Hepatic stellate cell (primary cell): ENCODE measurements at regions not wholly inside any gene's neighbourhood (a gene's known extent, or its start where the extent isn't known, plus 50 kb on each side); places are given as distances from the start of the nearest gene placed in this dataset.

ENCODE experiments used
- DNase-seq: peaks from one replicate; pipeline ENCODE4 v3.0.0; 2011; ENCODE audit warnings: low spot score

GRCh38 chr11:11756718-11757117 is 85.1 kb upstream of the USP47 start:
- no peak for DNase-seq

- DNase-seq: no peak
These were observed 85.9 kb upstream of the USP47 start for GRCh38 chr11:11755871-11756270.

GRCh38 chr11:11752679-11753078 is 89.1 kb upstream of the USP47 start:
- DNase-seq: no peak

GRCh38 chr11:11750017-11750878 is 91.5 kb upstream of the USP47 start:
- DNase-seq: no peak

- peak; percentile 7 for DNase-seq
These were observed 92.9 kb upstream of the USP47 start for GRCh38 chr11:11748706-11749365.

GRCh38 chr11:11747570-11747969 is 94.2 kb upstream of the USP47 start:
- no peak for DNase-seq

GRCh38 chr11:11746449-11746848 is 95.3 kb upstream of the USP47 start:
- no peak for DNase-seq

GRCh38 chr11:11743216-11743615 is 98.6 kb upstream of the USP47 start:
- no peak for DNase-seq

- no peak for DNase-seq
These were observed 99.3 kb upstream of the USP47 start for GRCh38 chr11:11742486-11742885.

- no peak for DNase-seq
These were observed 100.9 kb upstream of the USP47 start for GRCh38 chr11:11740836-11741235.

- no peak for DNase-seq
These were observed 101.6 kb upstream of the USP47 start for GRCh38 chr11:11740073-11740702.

- DNase-seq: no peak
These were observed 103.4 kb upstream of the USP47 start for GRCh38 chr11:11738370-11738769.

GRCh38 chr11:11735586-11735985 is 106.2 kb upstream of the USP47 start:
- no peak for DNase-seq

- no peak for DNase-seq
These were observed 108.5 kb upstream of the USP47 start for GRCh38 chr11:11733246-11733747.

- DNase-seq: no peak
These were observed 109.7 kb upstream of the USP47 start for GRCh38 chr11:11732116-11732515.

- peak; percentile 24 for DNase-seq
These were observed 109.7 kb upstream of the GALNT18 start for GRCh38 chr11:11731311-11732083.

- no peak for DNase-seq
These were observed 106.6 kb upstream of the GALNT18 start for GRCh38 chr11:11728386-11728785.

GRCh38 chr11:11725438-11725837 is 103.6 kb upstream of the GALNT18 start:
- DNase-seq: no peak

GRCh38 chr11:11724994-11725393 is 103.2 kb upstream of the GALNT18 start:
- no peak for DNase-seq

GRCh38 chr11:11722861-11723260 is 101.1 kb upstream of the GALNT18 start:
- DNase-seq: no peak

- DNase-seq: no peak
These were observed 100.4 kb upstream of the GALNT18 start for GRCh38 chr11:11722246-11722645.

- DNase-seq: no peak
These were observed 96.7 kb upstream of the GALNT18 start for GRCh38 chr11:11718511-11718910.
